ENCODE measurements at regions not wholly inside any gene's neighbourhood (a gene's known extent, or its start where the extent isn't known, plus 50 kb on each side); places are given as distances from the start of the nearest gene placed in this dataset.

- TF ChIP-seq CTCF (IDR thresholded peaks at IDR 0.05) (no peak), POLR2A (IDR thresholded peaks at IDR 0.05) (no peak)
These were observed 172.6 kb upstream of the LAMA2 start for GRCh38 chr6:128710315-128710714.
